B cell (primary cell): ENCODE measurements at regions not wholly inside any gene's neighbourhood (a gene's known extent, or its start where the extent isn't known, plus 50 kb on each side); places are given as distances from the start of the nearest gene placed in this dataset.

Experiments
- ATAC-seq: fragments of 200-7000 bp; cut with Tn5 transposase; one replicate; pipeline ENCODE4 v1.10.0; 2021; ENCODE audit warnings: low read depth, mild to moderate bottlenecking, moderate number of reproducible peaks, moderate library complexity
- CTCF ChIA-PET: fragments of 350-600 bp; sonication (Branson Sonifier 250); formaldehyde crosslinking; loops from one replicate; lab custom pipeline; 2021; ENCODE audit warnings: antibody characterized with exemption, inconsistent platforms; lab: Charles Lee
- POLR2A ChIA-PET: fragments of 350-600 bp; sonication (Branson Sonifier 250); formaldehyde crosslinking; loops from one replicate; lab custom pipeline; 2021; ENCODE audit warnings: antibody characterized with exemption; lab: Charles Lee
- DNase-seq: peaks from one replicate; pipeline ENCODE4 v3.0.0; 2013
- H2AFZ ChIP-seq: 2 replicates; pipeline ENCODE4 v1.6.1; 2012; ENCODE audit warnings: mild to moderate bottlenecking, low read depth, low read length; ENCODE audit not compliant: insufficient read depth, poor library complexity, severe bottlenecking
- H3K27ac ChIP-seq, 2 donors: 1 replicate in 1 of 2; 2 replicates in 1 of 2; pipeline ENCODE4 v1.5.1; 2012 to 2013; ENCODE audit warnings: low read length in 2 of 2, mild to moderate bottlenecking in 2 of 2, moderate library complexity in 1 of 2
- H3K27me3 ChIP-seq, 4 experiments: fragments of 200-600 bp in 1 of 4; sonication (generic) in 1 of 4; replicated peaks in 1 of 4; 1 replicate in 2 of 4; 2 replicates in 2 of 4; pipeline versions ENCODE4 v1.6.1 to v1.7.0; 2013 to 2016; ENCODE audit warnings: low read length in 3 of 4, mild to moderate bottlenecking in 2 of 4, mixed read lengths in 1 of 4, moderate library complexity in 1 of 4; ENCODE audit not compliant: insufficient read depth in 4 of 4, control insufficient read depth in 3 of 4; ENCODE audit errors: control extremely low read depth in 1 of 4
- H3K36me3 ChIP-seq, 2 experiments: replicated peaks in 1 of 2; 1 replicate in 1 of 2; 2 replicates in 1 of 2; pipeline versions ENCODE4 v1.6.1 to v1.7.1; 2013; ENCODE audit warnings: low read length in 1 of 2; ENCODE audit not compliant: insufficient read depth in 2 of 2, control insufficient read depth in 1 of 2; ENCODE audit errors: control extremely low read depth in 1 of 2, extremely low read depth in 1 of 2
- H3K4me1 ChIP-seq, 2 donors: fragments of 200-600 bp in 1 of 2; sonication (generic) in 1 of 2; 1 replicate in 1 of 2; 2 replicates in 1 of 2; pipeline versions ENCODE4 v1.5.1 to v1.6.1; 2013 to 2017; ENCODE audit warnings: low read length in 2 of 2; ENCODE audit not compliant: control insufficient read depth in 2 of 2, insufficient read depth in 2 of 2
- H3K4me2 ChIP-seq: replicated peaks from 2 replicates; pipeline ENCODE3; 2012; ENCODE audit warnings: mild to moderate bottlenecking, low read depth, low read length; ENCODE audit not compliant: poor library complexity, severe bottlenecking
- H3K4me3 ChIP-seq, 5 experiments: fragments of 200-600 bp in 1 of 5; sonication (generic) in 1 of 5; 1 replicate in 3 of 5; 2 replicates in 2 of 5; pipeline versions ENCODE4 v1.5.1 to v1.7.0; 2011 to 2016; ENCODE audit warnings: low read length in 4 of 5, mild to moderate bottlenecking in 4 of 5, low read depth in 2 of 5, control low read depth in 1 of 5, moderate library complexity in 1 of 5; ENCODE audit not compliant: insufficient read depth in 1 of 5; ENCODE audit errors: control extremely low read depth in 1 of 5, extremely low read depth in 1 of 5
- H3K79me2 ChIP-seq: fragments of 200-600 bp; sonication (generic); one replicate; pipeline ENCODE4 v1.6.0; 2016; ENCODE audit warnings: low read length; ENCODE audit not compliant: control insufficient read depth, insufficient read depth
- H3K9ac ChIP-seq: fragments of 200-600 bp; sonication (generic); 2 replicates; pipeline ENCODE4 v1.6.1; 2017; ENCODE audit warnings: mild to moderate bottlenecking, low read length, moderate library complexity
- H3K9me3 ChIP-seq, 3 donors: one replicate each; pipeline versions ENCODE4 v1.6.1 to v1.7.1; 2013; ENCODE audit warnings: low read length in 2 of 3; ENCODE audit not compliant: control insufficient read depth in 2 of 3, insufficient read depth in 1 of 3; ENCODE audit errors: control extremely low read depth in 1 of 3
- H4K20me1 ChIP-seq: 2 replicates; pipeline ENCODE4 v1.6.0; 2012; ENCODE audit warnings: mild to moderate bottlenecking, low read length; ENCODE audit not compliant: insufficient read depth, control insufficient read depth, poor library complexity, severe bottlenecking
- H3K27ac Mint-ChIP-seq: one replicate; pipeline ENCODE4 v1.8.0; 2021; ENCODE audit warnings: mixed read lengths
- H3K27me3 Mint-ChIP-seq: one replicate; pipeline ENCODE4 v1.8.0; 2021; ENCODE audit warnings: mixed read lengths
- H3K4me1 Mint-ChIP-seq: one replicate; pipeline ENCODE4 v1.8.0; 2021; ENCODE audit warnings: mixed read lengths
- H3K4me3 Mint-ChIP-seq: one replicate; pipeline ENCODE4 v1.8.0; 2021; ENCODE audit warnings: mixed read lengths
- H3K9me3 Mint-ChIP-seq: one replicate; pipeline ENCODE4 v1.8.0; 2022; ENCODE audit warnings: mixed read lengths; ENCODE audit not compliant: insufficient read depth
- EZH2 ChIP-seq: IDR thresholded peaks from 2 replicates; pipeline ENCODE4 v1.6.1; 2012; ENCODE audit warnings: borderline replicate concordance, low read depth, mild to moderate bottlenecking, moderate library complexity, low read length; ENCODE audit not compliant: insufficient read depth, poor library complexity, severe bottlenecking
- WGBS: methylation state at CpG from one replicate; pipeline ENCODE4 v1.1.5; 2013; ENCODE audit warnings: missing lambda C conversion rate; ENCODE audit not compliant: insufficient coverage; 5-methylcytosine and 5-hydroxymethylcytosine counted together
- intact Hi-C: fragments of 100-400 bp; cut with micrococcal nuclease; formaldehyde crosslinking; loops from one replicate; pipeline ENCODE4 v1.10.0; 2022
- TF ChIP-seq, protein P1 (sequence below): fragments of 200-600 bp; IDR thresholded peaks from one replicate; pipeline ENCODE4 v1.8.0; 2022; ENCODE audit warnings: antibody characterized with exemption, mild to moderate bottlenecking

DNA sequence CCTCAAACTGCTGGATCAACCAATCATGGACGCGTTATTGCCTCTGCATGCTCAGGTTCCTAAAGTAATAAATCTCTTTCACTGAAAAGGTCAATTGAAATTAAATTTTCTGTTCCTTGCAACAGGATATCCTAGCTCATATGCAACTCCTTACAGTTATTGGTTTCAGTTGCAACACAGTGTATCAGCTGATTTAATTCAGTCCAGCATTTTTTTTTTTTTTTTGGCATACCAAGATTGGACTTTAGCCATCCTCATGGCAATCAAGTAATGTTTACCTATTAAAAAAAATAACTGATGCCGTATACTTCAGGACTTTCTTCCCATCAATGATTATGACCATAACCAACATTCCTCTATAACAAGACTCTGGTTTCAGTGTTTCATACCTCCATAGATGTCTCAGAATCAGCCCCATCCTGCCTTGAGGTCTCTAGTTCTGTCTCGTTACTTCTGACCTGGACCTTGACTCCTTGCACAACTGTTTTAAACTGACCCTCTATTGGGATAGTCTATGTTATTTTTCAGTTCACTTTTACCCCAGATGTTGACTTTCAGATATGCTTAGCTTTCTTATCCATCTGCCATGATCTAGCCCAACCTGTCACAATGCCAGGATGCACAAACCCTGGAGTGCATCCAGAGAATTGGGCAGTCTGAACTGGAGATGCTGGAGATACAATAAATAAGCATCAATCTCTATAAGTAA is 265.0 kb upstream of the GADL1 start:
- H3K79me2 ChIP-seq: no peaks in the 10 kb centered on the region
- no peak overlapping the region for H3K4me2 ChIP-seq
- no peaks in the 10 kb centered on the region for H3K27me3 ChIP-seq
- H2AFZ ChIP-seq: no peak overlapping the region
- WGBS: 100% methylated on average over 1 of the region's 4 CpGs
- no peak overlapping the region for H3K27ac ChIP-seq
- H4K20me1 ChIP-seq: no peaks in the 10 kb centered on the region
- H3K9me3 ChIP-seq: peaks cover 0 to 1% (median 0%) of the 10 kb centered on the region in 3 donors
- Mint-ChIP-seq H3K4me1 (peaks cover 5% of the 10 kb centered on the region), H3K27ac (no peak overlapping the region), H3K9me3 (no peaks in the 10 kb centered on the region), H3K27me3 (no peaks in the 10 kb centered on the region), H3K4me3 (no peak overlapping the region)
- no peaks in the 10 kb centered on the region for H3K36me3 ChIP-seq
- no peak overlapping the region for H3K9ac ChIP-seq
- no peak for ATAC-seq
- intact Hi-C loops: no loop called here
- TF ChIP-seq, protein P1, sequence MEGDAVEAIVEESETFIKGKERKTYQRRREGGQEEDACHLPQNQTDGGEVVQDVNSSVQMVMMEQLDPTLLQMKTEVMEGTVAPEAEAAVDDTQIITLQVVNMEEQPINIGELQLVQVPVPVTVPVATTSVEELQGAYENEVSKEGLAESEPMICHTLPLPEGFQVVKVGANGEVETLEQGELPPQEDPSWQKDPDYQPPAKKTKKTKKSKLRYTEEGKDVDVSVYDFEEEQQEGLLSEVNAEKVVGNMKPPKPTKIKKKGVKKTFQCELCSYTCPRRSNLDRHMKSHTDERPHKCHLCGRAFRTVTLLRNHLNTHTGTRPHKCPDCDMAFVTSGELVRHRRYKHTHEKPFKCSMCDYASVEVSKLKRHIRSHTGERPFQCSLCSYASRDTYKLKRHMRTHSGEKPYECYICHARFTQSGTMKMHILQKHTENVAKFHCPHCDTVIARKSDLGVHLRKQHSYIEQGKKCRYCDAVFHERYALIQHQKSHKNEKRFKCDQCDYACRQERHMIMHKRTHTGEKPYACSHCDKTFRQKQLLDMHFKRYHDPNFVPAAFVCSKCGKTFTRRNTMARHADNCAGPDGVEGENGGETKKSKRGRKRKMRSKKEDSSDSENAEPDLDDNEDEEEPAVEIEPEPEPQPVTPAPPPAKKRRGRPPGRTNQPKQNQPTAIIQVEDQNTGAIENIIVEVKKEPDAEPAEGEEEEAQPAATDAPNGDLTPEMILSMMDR: no peak
- TF ChIP-seq EZH2: no peak
- DNase-seq: no peak
- no peak overlapping the region for H3K4me3 ChIP-seq
- CTCF ChIA-PET: no interaction called here
- H3K4me1 ChIP-seq: no peaks in the 10 kb centered on the region
- POLR2A ChIA-PET: no interaction called here

DNA sequence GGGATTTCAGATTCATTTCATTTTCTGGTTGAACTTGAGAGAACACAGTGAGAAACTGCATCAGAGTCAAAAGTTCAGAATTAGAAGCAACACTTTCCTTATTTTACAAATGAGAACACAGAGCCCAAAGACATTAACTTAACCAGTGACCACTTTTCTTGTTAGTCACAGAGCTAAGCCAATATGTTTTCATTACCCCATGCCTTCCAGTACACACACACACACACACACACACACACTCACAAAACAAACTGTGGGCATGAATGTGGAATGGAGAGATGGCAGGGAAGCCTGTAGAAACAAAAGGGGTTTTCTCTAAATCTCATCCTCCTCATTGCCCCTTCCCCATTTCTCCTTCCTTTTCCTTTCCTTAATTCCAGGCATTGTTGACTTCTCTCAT is 267.4 kb upstream of the GADL1 start:
- no peaks in the 10 kb centered on the region for H3K79me2 ChIP-seq
- H3K27ac ChIP-seq: no peak overlapping the region
- Mint-ChIP-seq H3K9me3 (no peaks in the 10 kb centered on the region), H3K4me3 (no peak overlapping the region), H3K27ac (no peak overlapping the region), H3K27me3 (no peaks in the 10 kb centered on the region), H3K4me1 (peaks cover 4% of the 10 kb centered on the region)
- H3K4me1 ChIP-seq: no peaks in the 10 kb centered on the region
- no peak overlapping the region for H3K4me3 ChIP-seq
- H3K9me3 ChIP-seq: peaks cover 0 to 1% (median 0%) of the 10 kb centered on the region in 3 donors
- CTCF ChIA-PET: no interaction called here
- no peaks in the 10 kb centered on the region for H3K36me3 ChIP-seq
- no peak overlapping the region for H3K4me2 ChIP-seq
- no peak for ATAC-seq
- TF ChIP-seq, protein P1: no peak
- TF ChIP-seq EZH2: no peak
- POLR2A ChIA-PET: no interaction called here
- intact Hi-C loops: no loop called here
- no peaks in the 10 kb centered on the region for H3K27me3 ChIP-seq
- DNase-seq: no peak
- no peak overlapping the region for H3K9ac ChIP-seq
- no peaks in the 10 kb centered on the region for H4K20me1 ChIP-seq
- no peak overlapping the region for H2AFZ ChIP-seq
